Eye (tissue), 1 donor: ENCODE measurements at regions not wholly inside any gene's neighbourhood (a gene's known extent, or its start where the extent isn't known, plus 50 kb on each side); places are given as distances from the start of the nearest gene placed in this dataset.
A peak's percentile ranks its signal among the peaks of the same experiment; 100 is the strongest.
"Not testable (repeated sequence)": the region's sequence is repeated elsewhere in the genome, so short reads cannot be mapped to it uniquely, and the experiment has no call there.

Source experiments
- DNase-seq: peaks from one replicate; pipeline ENCODE4 v3.0.0-alpha.2; 2015

DNA sequence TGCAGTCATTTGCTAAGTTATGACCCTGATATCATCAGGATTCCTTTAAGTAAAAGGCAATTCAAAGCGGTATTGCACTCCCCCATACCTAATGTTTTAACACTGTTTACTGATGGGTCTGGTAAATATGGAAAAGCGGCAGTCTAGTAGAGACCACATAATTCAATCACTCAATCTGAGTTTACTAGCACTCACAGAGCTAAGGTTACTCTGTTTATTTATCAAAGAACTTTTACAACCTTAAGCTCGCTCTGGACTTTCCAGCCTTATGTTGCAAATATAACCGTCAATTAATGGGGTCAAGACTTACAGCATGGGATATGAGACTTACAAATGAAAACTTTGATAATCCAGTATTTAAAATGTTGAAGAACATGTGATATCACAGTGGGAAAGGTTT, 124.5 kb upstream of the ZCCHC13 start:
- no peak for DNase-seq

GRCh38 chrX:74179071-74179470, 124.9 kb upstream of the ZCCHC13 start:
- no peak for DNase-seq

GRCh38 chrX:74178536-74178935, 125.4 kb upstream of the ZCCHC13 start:
- DNase-seq: peak; percentile 25

GRCh38 chrX:74171465-74171864, 132.5 kb upstream of the ZCCHC13 start:
- DNase-seq: no peak

DNA sequence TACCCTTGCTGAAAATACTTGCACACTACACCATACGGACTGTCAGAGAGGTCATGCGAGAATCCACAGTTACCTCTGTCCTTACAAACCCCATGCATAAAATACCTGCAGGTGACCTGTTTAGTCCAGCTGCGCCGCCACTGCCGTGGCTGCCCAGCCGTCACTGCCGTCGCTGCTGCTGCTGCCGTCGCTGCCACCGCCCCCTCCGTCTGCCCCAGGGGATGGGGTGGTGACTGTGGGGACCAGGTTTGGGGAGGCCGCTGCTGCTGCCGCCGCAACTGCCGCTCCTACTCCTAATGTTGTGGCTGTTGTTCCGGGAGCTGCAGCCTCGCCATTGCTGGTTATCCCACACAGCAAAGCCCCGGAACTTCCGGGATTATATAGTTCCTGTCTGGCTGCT, 141.8 kb upstream of the ZCCHC13 start:
- no peak for DNase-seq

GRCh38 chrX:74160816-74161215, 143.2 kb upstream of the ZCCHC13 start:
- DNase-seq: no peak

DNA sequence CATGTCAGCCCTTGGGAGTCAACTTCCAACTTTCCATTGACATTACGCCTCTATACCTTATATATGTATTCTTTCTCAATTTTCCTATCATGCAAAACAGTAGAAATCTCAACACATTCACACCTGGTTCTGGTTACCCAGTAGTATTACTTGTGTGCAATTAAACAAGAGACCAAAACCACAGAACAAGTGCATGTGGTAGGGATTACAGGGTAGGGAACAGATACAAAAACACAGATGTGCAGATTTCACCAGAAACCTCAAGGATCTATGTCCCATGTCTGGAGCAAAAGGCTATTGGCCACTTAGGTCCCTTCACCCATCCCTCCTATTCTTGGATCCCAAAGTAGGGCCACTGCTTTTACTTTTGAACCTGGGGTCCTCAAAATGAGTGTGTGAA, 143.6 kb upstream of the ZCCHC13 start:
- DNase-seq: no peak

- DNase-seq: no peak
Observed at GRCh38 chrX:74147439-74147838, 156.5 kb upstream of the ZCCHC13 start.

GRCh38 chrX:74138943-74139342, 165.0 kb upstream of the ZCCHC13 start:
- DNase-seq: no peak

DNA sequence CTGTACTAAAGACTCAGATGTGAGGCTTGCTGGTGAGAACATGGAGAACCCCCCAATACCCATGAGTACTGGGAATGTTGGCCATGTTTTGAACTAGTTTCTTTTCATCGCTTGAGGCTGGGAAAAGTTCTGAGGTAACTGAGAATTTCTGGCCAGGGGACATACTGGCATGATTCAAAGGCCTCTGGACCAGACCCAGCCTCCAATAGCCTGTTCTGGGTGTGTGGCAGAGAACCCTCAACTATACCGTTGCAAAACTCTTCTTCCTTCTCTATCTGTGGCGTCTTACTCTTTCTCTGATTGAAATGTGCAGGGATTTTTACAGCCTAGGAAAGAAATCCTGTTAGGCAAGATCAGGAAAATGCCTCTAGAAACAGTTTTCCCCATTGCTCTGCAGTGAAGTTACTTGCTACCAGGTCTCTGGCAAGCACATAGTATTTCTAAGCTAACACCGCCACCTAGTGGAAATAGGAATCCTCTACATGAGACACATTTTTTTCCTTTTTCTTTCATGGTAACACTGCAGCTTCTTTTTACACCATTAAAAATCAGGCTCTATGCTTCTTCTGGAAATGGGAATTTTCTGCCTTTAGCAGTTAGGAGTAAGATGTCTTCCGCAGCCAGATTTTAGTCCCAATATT, 170.7 kb upstream of the ZCCHC13 start:
- peak; percentile 70 for DNase-seq

- DNase-seq: no peak
Observed at GRCh38 chrX:74132280-74132679, 171.7 kb upstream of the ZCCHC13 start.

DNA sequence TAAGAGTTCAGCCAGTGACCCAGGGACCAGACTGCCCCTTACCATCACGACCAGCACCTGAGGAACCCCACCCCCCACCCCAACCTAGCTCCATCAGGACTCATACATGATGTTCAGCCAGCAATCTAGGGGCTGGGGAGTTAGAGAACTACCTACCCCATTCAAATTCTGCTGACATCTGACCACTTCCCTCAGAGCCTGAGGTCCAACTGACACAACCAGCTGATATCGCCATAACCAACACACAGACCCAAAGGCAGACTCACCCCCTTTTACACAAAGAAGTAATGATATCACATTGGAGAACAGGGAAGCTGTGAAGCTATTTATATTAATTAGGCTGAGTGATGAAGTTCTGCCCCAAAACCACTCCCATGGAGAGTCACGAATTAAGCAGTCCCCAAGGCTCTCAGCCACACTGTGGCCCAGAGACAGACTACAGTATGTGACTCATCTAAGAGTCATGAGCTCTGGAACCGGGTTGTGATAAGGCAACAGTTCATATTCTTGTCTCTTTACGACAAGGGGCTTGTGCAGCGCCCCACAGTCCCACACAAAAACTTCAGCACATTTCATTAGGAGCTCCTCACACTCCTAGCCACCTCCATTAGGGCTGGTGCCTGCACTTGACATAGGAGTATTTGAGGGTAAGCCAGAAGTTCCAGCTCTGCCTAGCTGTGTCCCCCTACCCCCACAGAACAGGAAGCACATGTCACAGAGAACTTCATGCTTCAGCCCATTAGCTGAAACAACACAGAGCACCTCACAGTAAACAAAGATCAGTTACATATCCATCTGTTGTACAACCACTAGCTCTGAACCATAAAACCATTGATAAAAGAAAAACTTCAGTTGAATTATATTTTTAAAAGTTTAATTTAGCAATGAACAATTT, 184.7 kb upstream of the ZCCHC13 start:
- DNase-seq: no peak

DNA sequence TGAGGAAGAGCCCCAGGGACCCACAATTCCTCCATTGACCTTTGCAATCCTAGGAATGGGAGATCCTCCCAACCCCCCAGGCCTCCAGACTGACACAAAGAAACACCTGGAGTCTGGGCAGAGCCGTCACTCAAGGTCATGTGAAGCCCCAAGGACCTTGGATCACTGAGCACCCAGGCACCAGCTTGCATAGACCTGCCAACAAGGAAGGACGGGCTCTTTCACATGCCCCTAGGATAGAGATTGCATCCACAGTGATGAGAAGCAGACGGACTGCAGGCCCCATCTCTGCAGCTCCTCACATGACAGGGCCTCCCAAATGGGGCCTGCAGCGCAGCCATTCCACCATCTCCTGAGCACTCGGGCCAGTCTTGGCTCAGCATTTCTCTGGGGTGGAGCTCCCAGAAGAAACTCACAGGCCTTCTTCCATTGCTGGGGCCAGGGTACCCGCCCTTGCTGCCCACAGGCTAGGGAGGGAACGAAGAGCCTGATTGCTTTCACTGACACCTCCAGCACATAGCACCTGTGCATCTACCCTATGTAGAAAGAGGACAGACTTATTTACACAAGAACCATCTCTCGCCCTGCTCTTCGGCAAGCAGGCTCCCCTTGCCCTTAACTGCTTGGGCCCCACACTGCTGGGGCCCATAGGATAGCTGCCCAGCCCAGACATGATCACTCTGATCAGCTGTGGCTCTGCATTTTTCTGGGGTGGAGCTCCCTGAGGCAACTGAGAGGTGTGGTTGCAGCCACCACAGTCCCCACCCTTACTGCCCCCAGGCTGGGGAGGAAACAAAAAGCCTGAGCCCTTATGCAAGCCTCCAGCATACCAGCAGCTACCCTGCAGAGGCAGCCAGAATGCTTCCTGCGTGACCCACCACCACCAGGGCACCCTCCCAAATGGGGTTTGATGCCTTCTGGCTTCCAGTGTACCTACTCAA, 185.7 kb upstream of the ZCCHC13 start:
- DNase-seq: no peak

- no peak for DNase-seq
Observed at GRCh38 chrX:74111245-74111644, 192.7 kb upstream of the ZCCHC13 start.

GRCh38 chrX:74107666-74108065, 196.3 kb upstream of the ZCCHC13 start:
- DNase-seq: no peak

DNA sequence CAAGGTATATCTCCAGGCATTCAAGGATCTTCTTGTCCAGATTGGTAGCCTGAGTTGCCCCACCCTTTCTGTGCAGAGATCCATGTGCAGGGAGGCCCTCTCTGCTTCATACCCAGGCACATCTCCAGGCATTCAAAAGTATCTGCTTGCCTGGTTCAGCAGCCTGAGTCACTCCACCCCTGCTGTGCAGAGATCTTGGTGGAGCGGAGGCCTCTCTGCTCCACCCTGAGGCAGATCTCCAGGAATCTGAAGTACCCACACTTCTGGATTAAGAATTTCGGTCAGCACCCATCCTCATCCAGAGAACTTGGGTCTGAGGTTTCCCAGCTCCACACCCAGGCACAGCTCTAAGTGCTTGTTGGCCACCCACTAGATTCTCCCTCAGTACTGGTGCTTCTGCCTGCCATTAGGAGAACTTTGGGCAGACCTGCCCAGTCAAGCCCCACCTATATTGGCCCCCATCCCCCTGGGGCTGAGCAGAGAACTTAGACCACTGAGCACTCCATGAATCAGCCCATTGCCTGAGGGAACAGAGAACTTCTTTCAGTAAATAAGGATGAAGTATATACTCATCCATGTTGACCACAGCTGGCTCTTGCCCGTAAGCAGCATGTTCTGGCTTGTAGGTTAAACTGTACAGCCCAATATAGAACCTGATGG, 199.5 kb upstream of the ZCCHC13 start:
- DNase-seq: no peak

- DNase-seq: not testable (repeated sequence)
Observed at GRCh38 chrX:74098407-74098806, 205.6 kb upstream of the ZCCHC13 start.

- no peak for DNase-seq
Observed at GRCh38 chrX:74090049-74090448, 213.9 kb upstream of the ZCCHC13 start.

GRCh38 chrX:74085642-74086236, 218.2 kb upstream of the ZCCHC13 start:
- DNase-seq: no peak

GRCh38 chrX:74080165-74080564, 223.8 kb upstream of the ZCCHC13 start:
- no peak for DNase-seq

- no peak for DNase-seq
Observed at GRCh38 chrX:74065831-74066390, 213.4 kb upstream of the XIST start.
